ENCODE measurements at regions not wholly inside any gene's neighbourhood (a gene's known extent, or its start where the extent isn't known, plus 50 kb on each side); places are given as distances from the start of the nearest gene placed in this dataset.
"Not testable (repeated sequence)": the region's sequence is repeated elsewhere in the genome, so short reads cannot be mapped to it uniquely, and the experiment has no call there.

GRCh38 chr1:120274438-120274837 lies 98.1 kb upstream of the SEC22B start:
- H3K36me3 ChIP-seq (ENCODE audit: control insufficient read depth, insufficient read depth, low read length, severe bottlenecking); H3K9me3 ChIP-seq (ENCODE audit: control insufficient read depth, low read length); H3K27me3 ChIP-seq (replicated peaks; ENCODE audit: control insufficient read depth, insufficient read depth, low read length): not testable (repeated sequence)

GRCh38 chr1:120273363-120273762 lies 97.0 kb upstream of the SEC22B start:
- H3K4me3 ChIP-seq (ENCODE audit: low read length); H3K9ac ChIP-seq (ENCODE audit: low read length); H3K9me3 ChIP-seq (ENCODE audit: control insufficient read depth, low read length); H3K4me1 ChIP-seq (ENCODE audit: control insufficient read depth, insufficient read depth, low read length); H3K36me3 ChIP-seq (ENCODE audit: control insufficient read depth, insufficient read depth, low read length, severe bottlenecking); DNase-seq (ENCODE audit: low read depth); H3K27me3 ChIP-seq (replicated peaks; ENCODE audit: control insufficient read depth, insufficient read depth, low read length): not testable (repeated sequence)

More at GRCh38 chr1:120274438-120274837, 98.1 kb upstream of the SEC22B start:
- DNase-seq (ENCODE audit: low read depth); H3K9ac ChIP-seq (ENCODE audit: low read length); H3K4me1 ChIP-seq (ENCODE audit: control insufficient read depth, insufficient read depth, low read length); H3K4me3 ChIP-seq (ENCODE audit: low read length): not testable (repeated sequence)

- not testable (repeated sequence) for H3K9me3 ChIP-seq (ENCODE audit: control insufficient read depth, low read length); H3K27me3 ChIP-seq (replicated peaks; ENCODE audit: control insufficient read depth, insufficient read depth, low read length); H3K9ac ChIP-seq (ENCODE audit: low read length); H3K4me1 ChIP-seq (ENCODE audit: control insufficient read depth, insufficient read depth, low read length); H3K36me3 ChIP-seq (ENCODE audit: control insufficient read depth, insufficient read depth, low read length, severe bottlenecking); H3K4me3 ChIP-seq (ENCODE audit: low read length); DNase-seq (ENCODE audit: low read depth)
These were observed 95.9 kb upstream of the SEC22B start for GRCh38 chr1:120272242-120272641.

- not testable (repeated sequence) for H3K4me1 ChIP-seq (ENCODE audit: control insufficient read depth, insufficient read depth, low read length); H3K9ac ChIP-seq (ENCODE audit: low read length); H3K36me3 ChIP-seq (ENCODE audit: control insufficient read depth, insufficient read depth, low read length, severe bottlenecking); H3K9me3 ChIP-seq (ENCODE audit: control insufficient read depth, low read length); DNase-seq (ENCODE audit: low read depth); H3K4me3 ChIP-seq (ENCODE audit: low read length); H3K27me3 ChIP-seq (replicated peaks; ENCODE audit: control insufficient read depth, insufficient read depth, low read length)
These were observed 95.4 kb upstream of the SEC22B start for GRCh38 chr1:120271561-120272221.

- not testable (repeated sequence) for H3K36me3 ChIP-seq (ENCODE audit: control insufficient read depth, insufficient read depth, low read length, severe bottlenecking); DNase-seq (ENCODE audit: low read depth); H3K9ac ChIP-seq (ENCODE audit: low read length); H3K4me1 ChIP-seq (ENCODE audit: control insufficient read depth, insufficient read depth, low read length); H3K4me3 ChIP-seq (ENCODE audit: low read length); H3K27me3 ChIP-seq (replicated peaks; ENCODE audit: control insufficient read depth, insufficient read depth, low read length); H3K9me3 ChIP-seq (ENCODE audit: control insufficient read depth, low read length)
These were observed 91.7 kb upstream of the SEC22B start for GRCh38 chr1:120267894-120268551.

GRCh38 chr1:120264564-120264963 lies 88.2 kb upstream of the SEC22B start:
- not testable (repeated sequence) for H3K9me3 ChIP-seq (ENCODE audit: control insufficient read depth, low read length); H3K27me3 ChIP-seq (replicated peaks; ENCODE audit: control insufficient read depth, insufficient read depth, low read length); H3K9ac ChIP-seq (ENCODE audit: low read length); H3K36me3 ChIP-seq (ENCODE audit: control insufficient read depth, insufficient read depth, low read length, severe bottlenecking); H3K4me1 ChIP-seq (ENCODE audit: control insufficient read depth, insufficient read depth, low read length); H3K4me3 ChIP-seq (ENCODE audit: low read length); DNase-seq (ENCODE audit: low read depth)

GRCh38 chr1:120262791-120263751 lies 86.8 kb upstream of the SEC22B start:
- H3K36me3 ChIP-seq (ENCODE audit: control insufficient read depth, insufficient read depth, low read length, severe bottlenecking); H3K4me3 ChIP-seq (ENCODE audit: low read length); H3K9ac ChIP-seq (ENCODE audit: low read length); DNase-seq (ENCODE audit: low read depth); H3K9me3 ChIP-seq (ENCODE audit: control insufficient read depth, low read length); H3K27me3 ChIP-seq (replicated peaks; ENCODE audit: control insufficient read depth, insufficient read depth, low read length); H3K4me1 ChIP-seq (ENCODE audit: control insufficient read depth, insufficient read depth, low read length): not testable (repeated sequence)

- not testable (repeated sequence) for H3K4me3 ChIP-seq (ENCODE audit: low read length); H3K9ac ChIP-seq (ENCODE audit: low read length); H3K36me3 ChIP-seq (ENCODE audit: control insufficient read depth, insufficient read depth, low read length, severe bottlenecking); H3K4me1 ChIP-seq (ENCODE audit: control insufficient read depth, insufficient read depth, low read length); H3K9me3 ChIP-seq (ENCODE audit: control insufficient read depth, low read length); H3K27me3 ChIP-seq (replicated peaks; ENCODE audit: control insufficient read depth, insufficient read depth, low read length); DNase-seq (ENCODE audit: low read depth)
These were observed 81.4 kb upstream of the SEC22B start for GRCh38 chr1:120257778-120258105.

GRCh38 chr1:120257064-120257777 lies 80.9 kb upstream of the SEC22B start:
- H3K27me3 ChIP-seq (replicated peaks; ENCODE audit: control insufficient read depth, insufficient read depth, low read length); H3K9me3 ChIP-seq (ENCODE audit: control insufficient read depth, low read length); H3K9ac ChIP-seq (ENCODE audit: low read length); DNase-seq (ENCODE audit: low read depth); H3K4me1 ChIP-seq (ENCODE audit: control insufficient read depth, insufficient read depth, low read length); H3K4me3 ChIP-seq (ENCODE audit: low read length); H3K36me3 ChIP-seq (ENCODE audit: control insufficient read depth, insufficient read depth, low read length, severe bottlenecking): not testable (repeated sequence)

GRCh38 chr1:120250756-120251155 lies 74.4 kb upstream of the SEC22B start:
- not testable (repeated sequence) for H3K36me3 ChIP-seq (ENCODE audit: control insufficient read depth, insufficient read depth, low read length, severe bottlenecking); H3K4me1 ChIP-seq (ENCODE audit: control insufficient read depth, insufficient read depth, low read length); H3K9me3 ChIP-seq (ENCODE audit: control insufficient read depth, low read length); DNase-seq (ENCODE audit: low read depth); H3K9ac ChIP-seq (ENCODE audit: low read length); H3K4me3 ChIP-seq (ENCODE audit: low read length); H3K27me3 ChIP-seq (replicated peaks; ENCODE audit: control insufficient read depth, insufficient read depth, low read length)

All from adipocyte (in vitro differentiated cells).